Head of caudate nucleus (tissue), 42 donors: ENCODE measurements at regions not wholly inside any gene's neighbourhood (a gene's known extent, or its start where the extent isn't known, plus 50 kb on each side); places are given as distances from the start of the nearest gene placed in this dataset.
"Not testable (repeated sequence)": the region's sequence is repeated elsewhere in the genome, so short reads cannot be mapped to it uniquely, and the experiment has no call there.

ENCODE experiments used
- DNase-seq, 42 donors: peaks; one replicate each; pipeline versions ENCODE4 v3.0.0 to v3.0.0-alpha.2; 2020 to 2021; ENCODE audit warnings: mixed read lengths in 7 of 42
- intact Hi-C: fragments of 100-400 bp; cut with DNase I; formaldehyde crosslinking; loops from one replicate; pipeline ENCODE4 v1.15.0; 2022

DNA sequence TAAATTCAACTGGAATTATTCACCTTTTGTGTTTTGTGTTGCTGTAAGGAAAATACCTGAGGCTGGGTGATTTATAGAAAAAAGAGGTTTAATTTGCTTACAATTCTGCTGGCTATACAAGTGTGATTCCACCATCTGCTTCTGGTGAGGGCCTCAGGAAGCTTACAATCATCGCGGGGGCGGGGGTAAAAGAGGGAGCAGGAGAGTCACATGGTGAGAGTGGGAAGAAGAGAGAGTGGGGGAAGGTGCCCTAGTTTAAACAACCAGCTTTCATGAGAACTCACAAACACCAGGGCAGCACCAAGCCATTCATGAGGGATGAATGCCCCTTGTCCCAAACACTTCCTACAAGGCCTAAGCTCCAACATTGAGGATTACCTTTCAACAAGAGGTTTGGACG is 760.7 kb upstream of the PCDH9 start:
- no peak for DNase-seq
- intact Hi-C loops = no loop called here

DNA sequence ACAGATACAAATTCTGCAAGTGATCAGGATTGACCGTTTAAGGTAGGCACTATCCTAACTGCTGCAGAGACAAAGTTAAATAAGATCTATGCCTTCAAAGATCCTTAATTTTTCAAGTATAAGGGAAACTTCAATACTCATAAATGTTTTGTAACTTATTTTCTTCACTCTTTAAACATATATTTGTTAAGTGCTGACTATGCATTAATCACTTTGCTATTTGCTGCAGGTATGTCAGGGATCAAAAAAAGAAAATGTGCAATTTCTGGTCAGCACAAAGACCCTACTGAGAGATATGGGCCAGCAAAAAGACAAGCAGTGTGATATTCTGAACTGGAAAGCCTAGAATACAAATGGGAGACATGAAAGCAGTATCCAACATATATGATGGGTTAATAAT is 756.1 kb upstream of the PCDH9 start:
- intact Hi-C loops = no loop called here
- DNase-seq = no peak

DNA sequence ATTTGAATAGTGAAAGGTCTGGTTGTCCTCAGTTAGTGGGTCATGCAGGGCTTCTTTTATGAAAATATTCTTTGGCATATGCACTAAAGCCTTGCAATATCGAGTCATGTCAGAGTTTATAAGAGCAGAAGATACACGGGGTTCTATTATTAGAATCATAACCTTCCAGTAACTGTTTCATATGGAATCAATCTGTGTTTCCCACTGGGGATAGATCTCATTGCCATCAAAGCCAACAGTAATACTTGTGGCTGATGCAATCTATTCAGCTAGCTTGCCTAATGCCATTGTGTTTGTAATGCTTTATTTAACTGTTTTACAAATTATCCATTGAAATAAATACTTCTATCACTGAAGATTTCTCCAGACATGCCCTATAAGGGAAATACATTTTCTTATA is 746.9 kb upstream of the PCDH9 start:
- no peak for DNase-seq
- intact Hi-C loops = no loop called here

DNA sequence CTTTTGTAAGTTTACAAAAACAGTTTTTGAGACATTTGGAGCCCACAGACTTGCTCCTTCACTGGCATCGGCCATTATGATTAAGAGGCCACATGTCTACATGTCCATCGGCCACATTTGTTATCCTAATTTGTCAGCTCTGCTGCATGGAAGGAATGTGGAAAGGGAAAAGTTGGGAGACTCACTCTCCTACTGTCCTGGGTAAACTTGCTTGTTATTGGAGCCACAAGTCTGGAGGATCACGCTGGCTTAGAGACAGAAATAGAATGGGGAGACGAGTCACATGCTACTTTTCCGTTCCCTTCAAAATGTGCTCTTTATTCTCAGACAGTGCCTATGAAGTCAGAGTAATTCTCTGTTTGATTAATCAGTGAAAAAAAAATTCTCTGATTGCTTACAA is 741.2 kb upstream of the PCDH9 start:
- DNase-seq = peak in 2 of 42 donors; percentile 1 to 6

GRCh38 chr13:67967031-67967430 is 736.9 kb upstream of the PCDH9 start:
- intact Hi-C loops = no loop called here
- no peak for DNase-seq

More for the DNA sequence above, 741.2 kb upstream of the PCDH9 start:
- intact Hi-C loops = no loop called here

- no peak for DNase-seq
- intact Hi-C loops = no loop called here
Observed at GRCh38 chr13:67966065-67966464, 735.9 kb upstream of the PCDH9 start.

GRCh38 chr13:67964986-67965385 is 734.9 kb upstream of the PCDH9 start:
- intact Hi-C loops = no loop called here
- DNase-seq = no peak

GRCh38 chr13:67964091-67964490 is 734.0 kb upstream of the PCDH9 start:
- intact Hi-C loops = no loop called here
- no peak for DNase-seq

DNA sequence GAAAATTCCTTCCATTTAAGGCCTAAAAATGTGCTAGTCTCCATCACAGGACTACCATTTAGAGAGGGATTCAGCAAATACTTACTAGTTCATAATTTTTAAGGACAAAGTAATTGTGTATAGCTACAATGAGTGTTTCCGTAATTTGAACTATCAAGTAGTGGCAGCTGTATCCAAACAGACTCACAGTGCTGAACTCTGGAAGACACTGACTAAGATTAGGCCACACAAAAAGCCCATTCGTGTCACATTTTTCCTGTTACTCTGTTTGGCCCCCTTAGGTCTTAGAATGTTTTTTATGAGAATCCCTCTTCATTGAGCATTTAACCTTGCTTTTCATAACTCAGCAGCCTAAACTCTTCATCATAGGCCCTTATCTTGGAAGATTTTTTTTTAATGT is 731.2 kb upstream of the PCDH9 start:
- intact Hi-C loops = no loop called here
- no peak for DNase-seq

- intact Hi-C loops = no loop called here
- no peak for DNase-seq
Observed at GRCh38 chr13:67951431-67951830, 721.3 kb upstream of the PCDH9 start.

- intact Hi-C loops = no loop called here
- DNase-seq = no peak
Observed at GRCh38 chr13:67950603-67951002, 720.5 kb upstream of the PCDH9 start.

GRCh38 chr13:67946131-67946530 is 716.0 kb upstream of the PCDH9 start:
- intact Hi-C loops = no loop called here
- DNase-seq = no peak

DNA sequence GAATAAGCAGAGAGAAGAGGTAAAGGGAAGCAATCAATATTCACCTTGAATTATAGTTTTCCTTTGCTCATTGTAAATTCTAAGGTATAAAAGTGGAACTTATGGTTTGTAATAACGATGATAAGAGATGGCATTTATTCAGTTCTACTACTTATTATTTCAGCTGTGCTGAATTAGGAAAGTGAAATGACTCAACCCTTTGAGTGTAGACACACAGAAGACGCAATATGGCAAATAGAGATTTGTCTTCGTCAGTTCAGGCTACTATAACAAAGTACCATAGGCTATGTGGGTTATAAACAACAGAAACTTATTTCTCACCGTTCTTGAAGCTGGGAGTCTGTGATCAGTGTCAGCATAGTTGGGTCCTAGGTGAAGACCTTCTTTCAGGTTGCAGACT is 713.0 kb upstream of the PCDH9 start:
- intact Hi-C loops = no loop called here
- DNase-seq = no peak

- intact Hi-C loops = no loop called here
- DNase-seq = no peak
Observed at GRCh38 chr13:67935626-67936025, 705.5 kb upstream of the PCDH9 start.

DNA sequence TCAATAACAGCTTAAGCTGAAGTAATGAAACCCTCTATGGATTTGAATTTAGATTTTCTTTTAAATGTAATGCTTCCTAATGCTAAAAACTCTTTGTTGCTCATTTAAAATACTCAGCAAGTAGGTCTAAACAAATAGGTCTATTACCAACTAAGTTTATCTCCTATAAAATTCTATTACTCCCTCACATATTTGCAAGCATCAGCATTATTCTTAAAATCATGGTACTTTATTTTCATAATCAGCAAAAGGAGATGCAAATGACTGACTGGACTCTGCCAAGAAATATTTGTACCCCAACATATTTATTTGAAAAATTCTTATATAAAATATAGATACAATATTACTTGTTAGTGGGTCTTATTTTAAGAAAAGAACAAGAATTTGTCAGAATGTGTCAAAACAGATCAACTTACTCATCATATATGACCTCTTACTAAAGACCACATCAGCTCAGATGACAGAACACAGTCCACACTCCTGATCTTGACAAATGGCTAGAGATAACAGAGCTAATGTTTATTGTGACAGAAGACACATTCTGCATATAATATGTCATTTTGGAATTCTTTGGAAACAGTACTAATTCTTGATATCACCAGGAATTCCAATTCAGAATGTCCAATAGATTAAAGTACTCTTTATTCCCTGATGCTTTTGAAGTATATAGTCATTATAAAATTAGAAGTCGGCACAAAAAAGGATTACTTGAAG is 704.6 kb upstream of the PCDH9 start:
- DNase-seq = no peak
- intact Hi-C loops = no loop called here

DNA sequence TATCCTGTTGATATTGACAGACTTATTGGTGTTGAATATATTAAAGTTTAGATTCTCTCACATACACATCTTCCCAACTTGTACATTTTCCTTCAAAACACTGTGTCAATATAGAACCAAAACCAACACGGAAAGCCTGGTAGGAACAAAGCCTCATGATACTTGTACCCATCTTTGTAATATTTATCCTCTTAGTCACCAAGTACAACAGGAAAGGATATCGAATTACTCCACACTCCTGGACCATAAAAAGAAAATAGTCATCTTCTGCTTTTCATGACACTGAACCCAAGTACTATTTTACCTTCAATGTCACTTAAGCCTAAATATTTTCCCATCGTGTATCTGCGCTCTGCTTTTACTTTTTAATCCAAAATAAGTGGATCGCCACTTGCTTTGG is 702.9 kb upstream of the PCDH9 start:
- intact Hi-C loops = no loop called here

DNA sequence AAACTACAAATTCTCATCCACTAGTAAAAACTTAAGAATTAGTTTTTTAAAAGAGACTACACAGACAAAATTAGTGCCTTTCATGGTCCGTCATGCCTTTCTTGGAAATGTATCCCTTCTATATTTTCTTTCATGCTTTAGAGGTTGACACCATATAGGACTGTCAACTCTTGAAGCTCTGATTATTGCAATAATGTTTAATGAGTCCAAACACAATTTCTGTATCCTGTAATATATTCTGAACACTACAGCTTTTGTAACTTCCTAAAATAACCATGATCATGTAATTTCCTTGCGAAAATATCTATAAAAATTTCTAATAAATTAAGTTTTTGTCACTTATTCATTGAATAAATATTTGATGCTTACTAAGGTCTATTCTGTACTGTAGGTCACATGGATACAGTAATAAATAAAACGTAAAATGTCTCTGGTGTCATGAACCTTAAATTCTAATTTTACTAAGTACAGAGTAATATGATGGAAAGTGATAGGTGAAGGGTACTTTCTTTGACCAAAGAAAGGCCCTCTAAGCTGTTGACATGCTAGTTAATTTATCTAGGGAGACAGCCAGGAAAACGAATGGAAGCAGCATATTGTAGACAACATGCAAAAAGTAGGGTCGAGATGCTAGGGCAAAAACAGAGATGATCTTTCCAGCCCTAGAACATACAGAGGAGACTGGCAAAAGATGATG is 687.3 kb upstream of the PCDH9 start:
- intact Hi-C loops = no loop called here
- DNase-seq = no peak

More for the DNA sequence above, 702.9 kb upstream of the PCDH9 start:
- no peak for DNase-seq

DNA sequence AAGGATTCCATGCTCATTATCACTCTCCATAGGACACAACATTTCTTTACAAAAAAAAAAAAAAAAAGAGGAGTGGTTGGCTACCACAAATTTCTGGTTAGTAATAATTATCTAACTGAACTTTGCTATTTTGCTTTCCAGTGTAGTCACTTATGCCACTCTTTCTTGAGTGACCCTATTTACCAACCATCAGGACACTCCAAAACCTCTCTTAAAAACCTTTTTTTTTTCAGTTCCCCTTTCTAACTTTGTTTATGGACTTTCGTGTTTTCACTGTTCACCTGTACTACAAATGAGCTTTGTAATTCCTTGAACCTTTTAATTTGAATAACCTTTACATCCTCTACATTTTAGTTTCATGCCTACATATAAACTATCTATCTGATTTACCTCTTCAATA is 686.5 kb upstream of the PCDH9 start:
- intact Hi-C loops = no loop called here
- no peak for DNase-seq

DNA sequence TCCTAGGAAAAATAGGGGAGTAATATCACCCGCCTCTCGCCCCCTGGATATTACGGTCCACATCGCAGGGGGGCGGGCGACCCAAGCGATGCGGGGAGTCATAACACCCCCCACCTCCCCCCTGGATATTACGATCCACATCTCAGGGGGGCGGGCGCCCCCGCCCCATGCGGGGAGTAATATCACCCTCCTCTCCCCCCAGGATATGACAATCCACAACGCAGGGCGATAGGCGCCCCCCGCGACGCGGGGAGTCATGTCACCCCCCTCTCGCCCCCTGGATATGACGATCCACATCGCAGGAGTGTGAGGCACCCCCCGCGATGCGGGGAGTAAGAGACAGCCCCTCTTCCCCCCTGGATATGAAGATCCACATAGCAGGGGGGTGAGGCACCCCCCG is 684.4 kb upstream of the PCDH9 start:
- no peak for DNase-seq
- intact Hi-C loops = no loop called here

GRCh38 chr13:67902960-67903359 is 672.8 kb upstream of the PCDH9 start:
- DNase-seq, intact Hi-C loops: not testable (repeated sequence)

DNA sequence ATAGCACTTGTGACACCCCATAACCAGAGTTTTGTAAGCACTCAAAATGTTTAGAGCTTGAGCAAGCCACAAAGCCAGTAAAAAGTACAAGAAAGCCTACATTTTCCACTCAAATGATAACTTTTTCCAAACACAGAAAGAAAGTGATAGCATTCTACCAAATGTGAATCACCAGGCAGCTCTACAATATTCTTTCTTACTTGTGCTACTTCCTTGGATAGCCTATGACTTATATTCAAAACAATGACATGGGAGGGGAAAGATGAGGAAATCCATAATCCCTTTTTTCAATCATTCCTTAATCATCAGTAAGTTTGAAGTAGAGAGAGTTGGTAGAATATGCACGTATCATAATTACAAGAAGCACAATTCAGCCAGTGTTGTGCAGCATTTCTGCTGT is 650.8 kb upstream of the PCDH9 start:
- intact Hi-C loops = no loop called here
- DNase-seq = no peak
